SK-N-SH treated with all-trans-retinoic acid at 6 μM for 48 hours (cell line): ENCODE measurements at regions not wholly inside any gene's neighbourhood (a gene's known extent, or its start where the extent isn't known, plus 50 kb on each side); places are given as distances from the start of the nearest gene placed in this dataset.

Source experiments
- ATAC-seq: fragments of 200-7000 bp; cut with Tn5 transposase; 3 replicates; pipeline ENCODE4 v1.9.1; 2020; ENCODE audit warnings: mild to moderate bottlenecking, moderate library complexity
- ARNTL ChIP-seq: fragments of 450-650 bp; formaldehyde crosslinking; IDR thresholded peaks from 2 replicates; pipeline ENCODE4 v1.5.0; 2020; ENCODE audit warnings: low read depth, mild to moderate bottlenecking, moderate library complexity, borderline replicate concordance
- BACH2 ChIP-seq: fragments of 250-450 bp; sonication (Bioruptor Pico); IDR thresholded peaks from 2 replicates; pipeline ENCODE4 v1.9.0; 2021; ENCODE audit warnings: mild to moderate bottlenecking, borderline replicate concordance
- CSDC2 ChIP-seq: fragments of 250-450 bp; sonication (Bioruptor Pico); IDR thresholded peaks from 2 replicates; pipeline ENCODE4 v1.5.0; 2020; ENCODE audit warnings: mild to moderate bottlenecking, moderate library complexity
- ESRRG ChIP-seq: fragments of 250-450 bp; sonication (Bioruptor Pico); IDR thresholded peaks from 2 replicates; pipeline ENCODE4 v1.6.1; 2021; ENCODE audit warnings: mild to moderate bottlenecking
- GLIS3 ChIP-seq: fragments of 250-450 bp; sonication (Bioruptor Pico); IDR thresholded peaks from 2 replicates; pipeline ENCODE4 v1.5.0; 2020; ENCODE audit warnings: mild to moderate bottlenecking, moderate library complexity
- OSR1 ChIP-seq: fragments of 250-450 bp; sonication (Bioruptor Pico); IDR thresholded peaks from 2 replicates; pipeline ENCODE4 v1.8.0; 2022; ENCODE audit warnings: moderate library complexity, mild to moderate bottlenecking, inconsistent platforms
- PPARA ChIP-seq: fragments of 250-450 bp; sonication (Bioruptor Pico); IDR thresholded peaks from 2 replicates; pipeline ENCODE4 v1.5.0; 2020; ENCODE audit warnings: mild to moderate bottlenecking, borderline replicate concordance
- RARB ChIP-seq: fragments of 250-450 bp; sonication (Bioruptor Pico); IDR thresholded peaks from 2 replicates; pipeline ENCODE4 v1.8.0; 2021; ENCODE audit warnings: mild to moderate bottlenecking, moderate library complexity
- SNAI2 ChIP-seq: fragments of 250-450 bp; sonication (Bioruptor Pico); IDR thresholded peaks from 2 replicates; pipeline ENCODE4 v1.5.0; 2020; ENCODE audit warnings: mild to moderate bottlenecking, moderate library complexity
- TCF4 ChIP-seq: fragments of 250-450 bp; sonication (Bioruptor Pico); IDR thresholded peaks from 2 replicates; pipeline ENCODE4 v1.8.0; 2021; ENCODE audit warnings: mild to moderate bottlenecking, moderate library complexity, borderline replicate concordance
- TOX ChIP-seq: fragments of 250-450 bp; sonication (Bioruptor Pico); IDR thresholded peaks from 2 replicates; pipeline ENCODE4 v1.8.0; 2021; ENCODE audit warnings: mild to moderate bottlenecking, moderate library complexity, borderline replicate concordance
- ZC3H10 ChIP-seq: fragments of 250-450 bp; sonication (Bioruptor Pico); IDR thresholded peaks from 2 replicates; pipeline ENCODE4 v1.5.1; 2021; ENCODE audit warnings: mild to moderate bottlenecking, moderate library complexity
- ZFP3 ChIP-seq: fragments of 250-450 bp; sonication (Bioruptor Pico); IDR thresholded peaks from 2 replicates; pipeline ENCODE4 v1.5.0; 2020; ENCODE audit warnings: mild to moderate bottlenecking, moderate library complexity
- ZFP30 ChIP-seq: fragments of 450-650 bp; formaldehyde crosslinking; IDR thresholded peaks from 2 replicates; pipeline ENCODE4 v1.5.0; 2022; ENCODE audit warnings: mild to moderate bottlenecking, moderate library complexity
- ZNF565 ChIP-seq: fragments of 450-650 bp; formaldehyde crosslinking; conservative IDR thresholded peaks from 2 replicates; pipeline ENCODE4 v1.5.0; 2020; ENCODE audit warnings: low read depth, mild to moderate bottlenecking, moderate library complexity
- ZNF70 ChIP-seq: fragments of 450-650 bp; formaldehyde crosslinking; IDR thresholded peaks from 2 replicates; pipeline ENCODE4 v1.5.0; 2020; ENCODE audit warnings: mild to moderate bottlenecking, moderate library complexity
- ZNF8 ChIP-seq: fragments of 450-650 bp; formaldehyde crosslinking; IDR thresholded peaks from 2 replicates; pipeline ENCODE4 v1.5.0; 2020; ENCODE audit warnings: mild to moderate bottlenecking, moderate library complexity
- TF ChIP-seq, protein P1 (sequence below): fragments of 250-450 bp; sonication (Bioruptor Pico); IDR thresholded peaks from 2 replicates; pipeline ENCODE4 v1.5.1; 2021; ENCODE audit warnings: mild to moderate bottlenecking, moderate library complexity
- TF ChIP-seq, protein P2 (sequence below): fragments of 250-450 bp; sonication (Bioruptor Pico); IDR thresholded peaks from 2 replicates; pipeline ENCODE4 v1.8.0; 2021; ENCODE audit warnings: low read depth, mild to moderate bottlenecking, moderate library complexity, borderline replicate concordance
- TF ChIP-seq, protein P3 (sequence below): fragments of 250-450 bp; sonication (Bioruptor Pico); IDR thresholded peaks from 2 replicates; pipeline ENCODE4 v1.5.1; 2020; ENCODE audit warnings: low read depth, mild to moderate bottlenecking, moderate library complexity
- TF ChIP-seq, protein P4 (sequence below): fragments of 250-450 bp; sonication (Bioruptor Pico); IDR thresholded peaks from 2 replicates; pipeline ENCODE4 v1.8.0; 2020; ENCODE audit warnings: mild to moderate bottlenecking, moderate library complexity, borderline replicate concordance

DNA sequence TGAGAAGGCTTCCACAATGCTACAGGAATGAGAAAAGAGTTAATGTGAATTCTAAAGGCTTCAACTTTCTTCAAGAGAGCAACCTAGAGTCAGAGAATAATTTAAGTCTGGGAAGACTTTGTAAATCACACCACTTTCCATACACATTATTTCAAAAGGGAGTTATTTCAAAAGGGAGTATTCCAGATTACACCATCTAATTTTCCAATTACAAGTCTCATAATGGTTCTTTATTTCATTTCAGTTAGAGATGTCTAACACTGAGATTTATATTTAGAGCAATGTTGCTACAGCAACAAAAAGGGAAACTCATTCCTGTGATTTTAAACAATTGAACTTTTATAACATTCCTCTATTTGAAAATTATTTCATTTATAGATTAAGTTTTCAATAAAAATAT is 98.8 kb upstream of the DST start (continued):
- TF ChIP-seq, protein P1, sequence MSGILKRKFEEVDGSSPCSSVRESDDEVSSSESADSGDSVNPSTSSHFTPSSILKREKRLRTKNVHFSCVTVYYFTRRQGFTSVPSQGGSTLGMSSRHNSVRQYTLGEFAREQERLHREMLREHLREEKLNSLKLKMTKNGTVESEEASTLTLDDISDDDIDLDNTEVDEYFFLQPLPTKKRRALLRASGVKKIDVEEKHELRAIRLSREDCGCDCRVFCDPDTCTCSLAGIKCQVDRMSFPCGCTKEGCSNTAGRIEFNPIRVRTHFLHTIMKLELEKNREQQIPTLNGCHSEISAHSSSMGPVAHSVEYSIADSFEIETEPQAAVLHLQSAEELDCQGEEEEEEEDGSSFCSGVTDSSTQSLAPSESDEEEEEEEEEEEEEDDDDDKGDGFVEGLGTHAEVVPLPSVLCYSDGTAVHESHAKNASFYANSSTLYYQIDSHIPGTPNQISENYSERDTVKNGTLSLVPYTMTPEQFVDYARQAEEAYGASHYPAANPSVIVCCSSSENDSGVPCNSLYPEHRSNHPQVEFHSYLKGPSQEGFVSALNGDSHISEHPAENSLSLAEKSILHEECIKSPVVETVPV (CRISPR knock-in tag) = no peak
- TF ChIP-seq SNAI2 (CRISPR knock-in tag) (no peak), RARB (CRISPR knock-in tag) (0 out of 2 replicates have a peak, but pooled peaks have one; percentile 24)

DNA sequence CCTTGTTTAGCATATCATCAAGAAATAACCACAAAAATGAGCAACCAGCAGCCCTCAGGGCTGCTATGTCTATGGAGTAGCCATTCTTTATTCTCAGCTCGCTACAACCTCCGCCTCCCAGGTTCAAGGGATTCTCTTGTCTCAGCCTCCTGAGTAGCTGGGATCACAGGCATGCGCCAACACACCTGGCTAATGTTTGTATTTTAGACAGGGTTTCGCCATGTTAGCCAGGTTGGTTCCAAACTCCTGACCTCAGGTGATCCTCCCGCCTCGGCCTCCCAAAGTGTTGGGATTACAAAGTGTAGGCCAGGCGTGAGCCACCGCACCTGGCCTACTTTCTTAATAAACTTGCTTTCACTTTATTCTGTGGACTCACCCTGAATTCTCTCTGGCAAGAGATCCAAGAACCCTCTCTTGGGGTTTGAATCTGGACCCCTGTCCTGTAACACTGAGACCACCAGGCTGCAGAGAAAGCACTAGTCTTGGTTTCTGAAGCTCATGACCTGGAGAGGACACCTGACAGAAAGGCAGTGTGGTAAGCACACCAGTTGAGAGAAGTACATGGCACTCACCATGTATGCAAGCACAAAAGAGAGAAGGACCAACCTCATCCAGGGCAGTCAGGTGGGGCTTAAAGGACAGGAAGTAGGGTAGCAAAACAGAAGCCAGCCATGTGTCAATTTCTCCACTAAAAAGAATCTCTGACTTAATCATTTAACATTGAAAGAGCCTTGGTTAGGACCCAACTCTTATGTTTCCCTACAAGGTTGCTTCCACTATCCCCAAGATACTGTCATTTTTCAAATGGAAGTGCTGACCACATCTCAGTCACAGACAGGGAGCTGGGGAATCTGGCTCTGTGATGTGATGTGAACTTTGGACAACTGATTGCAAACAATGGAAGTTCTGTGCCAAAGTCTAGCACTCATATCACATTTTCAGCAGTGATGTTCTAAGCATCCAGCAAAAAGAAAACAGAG is 97.4 kb upstream of the DST start:
- ATAC-seq = no peak
- TF ChIP-seq RARB (CRISPR knock-in tag) (no peak), ZC3H10 (CRISPR knock-in tag) (no peak), ARNTL (CRISPR knock-in tag) (no peak), ZNF8 (CRISPR knock-in tag) (no peak), TOX (no peak), ZNF70 (CRISPR knock-in tag) (no peak), SNAI2 (CRISPR knock-in tag) (no peak), ZFP30 (CRISPR knock-in tag) (no peak)
- TF ChIP-seq, protein P2, sequence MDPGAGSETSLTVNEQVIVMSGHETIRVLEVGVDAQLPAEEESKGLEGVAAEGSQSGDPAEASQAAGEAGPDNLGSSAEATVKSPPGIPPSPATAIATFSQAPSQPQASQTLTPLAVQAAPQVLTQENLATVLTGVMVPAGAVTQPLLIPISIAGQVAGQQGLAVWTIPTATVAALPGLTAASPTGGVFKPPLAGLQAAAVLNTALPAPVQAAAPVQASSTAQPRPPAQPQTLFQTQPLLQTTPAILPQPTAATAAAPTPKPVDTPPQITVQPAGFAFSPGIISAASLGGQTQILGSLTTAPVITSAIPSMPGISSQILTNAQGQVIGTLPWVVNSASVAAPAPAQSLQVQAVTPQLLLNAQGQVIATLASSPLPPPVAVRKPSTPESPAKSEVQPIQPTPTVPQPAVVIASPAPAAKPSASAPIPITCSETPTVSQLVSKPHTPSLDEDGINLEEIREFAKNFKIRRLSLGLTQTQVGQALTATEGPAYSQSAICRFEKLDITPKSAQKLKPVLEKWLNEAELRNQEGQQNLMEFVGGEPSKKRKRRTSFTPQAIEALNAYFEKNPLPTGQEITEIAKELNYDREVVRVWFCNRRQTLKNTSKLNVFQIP (CRISPR knock-in tag) = no peak
- TF ChIP-seq, protein P3, sequence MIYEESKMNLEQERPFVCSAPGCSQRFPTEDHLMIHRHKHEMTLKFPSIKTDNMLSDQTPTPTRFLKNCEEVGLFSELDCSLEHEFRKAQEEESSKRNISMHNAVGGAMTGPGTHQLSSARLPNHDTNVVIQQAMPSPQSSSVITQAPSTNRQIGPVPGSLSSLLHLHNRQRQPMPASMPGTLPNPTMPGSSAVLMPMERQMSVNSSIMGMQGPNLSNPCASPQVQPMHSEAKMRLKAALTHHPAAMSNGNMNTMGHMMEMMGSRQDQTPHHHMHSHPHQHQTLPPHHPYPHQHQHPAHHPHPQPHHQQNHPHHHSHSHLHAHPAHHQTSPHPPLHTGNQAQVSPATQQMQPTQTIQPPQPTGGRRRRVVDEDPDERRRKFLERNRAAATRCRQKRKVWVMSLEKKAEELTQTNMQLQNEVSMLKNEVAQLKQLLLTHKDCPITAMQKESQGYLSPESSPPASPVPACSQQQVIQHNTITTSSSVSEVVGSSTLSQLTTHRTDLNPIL = no peak

DNA sequence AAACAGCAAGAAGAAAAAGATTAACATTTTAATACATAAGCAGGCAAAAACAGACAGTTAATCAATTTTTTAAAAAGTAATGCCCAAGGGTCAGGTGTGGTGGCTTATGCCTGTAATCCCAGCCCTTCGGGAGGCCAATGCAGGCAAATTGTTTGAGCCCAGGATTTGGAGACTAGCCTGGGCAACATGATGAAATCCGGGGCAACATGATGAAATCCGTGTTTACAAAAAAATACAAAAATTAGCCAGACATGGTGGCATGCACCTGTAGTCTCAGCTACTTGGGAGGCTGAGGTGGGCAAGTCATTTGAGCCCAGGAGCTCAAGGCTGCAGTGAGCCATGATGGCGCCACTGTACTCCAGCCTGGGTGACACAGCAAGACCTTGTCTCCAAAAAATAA is 94.1 kb upstream of the DST start:
- no peak for ATAC-seq
- no peak for TF ChIP-seq TCF4

DNA sequence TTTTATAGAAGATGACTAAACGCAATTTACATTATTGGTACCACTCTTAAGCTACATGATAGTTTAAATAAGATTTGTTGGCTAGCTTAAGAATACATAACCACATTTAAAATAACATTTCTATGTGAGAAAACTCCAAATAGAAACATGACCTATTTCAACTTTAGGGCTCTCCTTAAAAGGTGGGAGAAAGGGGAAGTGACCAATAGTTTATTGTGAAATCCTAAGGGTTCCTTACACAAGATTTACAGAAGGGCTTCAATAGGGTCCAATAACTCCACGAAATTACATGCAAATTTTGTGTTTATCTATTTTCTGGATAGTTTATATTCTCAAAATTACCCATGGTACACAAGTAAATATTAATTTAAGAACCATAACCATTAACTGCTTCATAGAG is 91.6 kb upstream of the DST start:
- ATAC-seq = no peak
- TF ChIP-seq BACH2 (CRISPR knock-in tag) (no peak), GLIS3 (no peak), RARB (CRISPR knock-in tag) (no peak), ZFP30 (CRISPR knock-in tag) (no peak), OSR1 (CRISPR knock-in tag) (no peak), ZNF565 (CRISPR knock-in tag) (no peak), SNAI2 (CRISPR knock-in tag) (no peak), PPARA (CRISPR knock-in tag) (no peak), ESRRG (CRISPR knock-in tag) (no peak), CSDC2 (CRISPR knock-in tag) (no peak), ZC3H10 (CRISPR knock-in tag) (no peak), ZFP3 (CRISPR knock-in tag) (no peak)
- TF ChIP-seq, protein P4, sequence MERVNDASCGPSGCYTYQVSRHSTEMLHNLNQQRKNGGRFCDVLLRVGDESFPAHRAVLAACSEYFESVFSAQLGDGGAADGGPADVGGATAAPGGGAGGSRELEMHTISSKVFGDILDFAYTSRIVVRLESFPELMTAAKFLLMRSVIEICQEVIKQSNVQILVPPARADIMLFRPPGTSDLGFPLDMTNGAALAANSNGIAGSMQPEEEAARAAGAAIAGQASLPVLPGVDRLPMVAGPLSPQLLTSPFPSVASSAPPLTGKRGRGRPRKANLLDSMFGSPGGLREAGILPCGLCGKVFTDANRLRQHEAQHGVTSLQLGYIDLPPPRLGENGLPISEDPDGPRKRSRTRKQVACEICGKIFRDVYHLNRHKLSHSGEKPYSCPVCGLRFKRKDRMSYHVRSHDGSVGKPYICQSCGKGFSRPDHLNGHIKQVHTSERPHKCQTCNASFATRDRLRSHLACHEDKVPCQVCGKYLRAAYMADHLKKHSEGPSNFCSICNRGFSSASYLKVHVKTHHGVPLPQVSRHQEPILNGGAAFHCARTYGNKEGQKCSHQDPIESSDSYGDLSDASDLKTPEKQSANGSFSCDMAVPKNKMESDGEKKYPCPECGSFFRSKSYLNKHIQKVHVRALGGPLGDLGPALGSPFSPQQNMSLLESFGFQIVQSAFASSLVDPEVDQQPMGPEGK (CRISPR knock-in tag) = no peak
- TF ChIP-seq, protein P2 (CRISPR knock-in tag) = no peak
- TF ChIP-seq, protein P3 = no peak
